GM12891 (cell line): ENCODE measurements at regions not wholly inside any gene's neighbourhood (a gene's known extent, or its start where the extent isn't known, plus 50 kb on each side); places are given as distances from the start of the nearest gene placed in this dataset.

ENCODE experiments used
- PAX5 ChIP-seq: IDR thresholded peaks from 2 replicates; pipeline ENCODE4 v1.6.1; 2011; ENCODE audit warnings: low read length, moderate library complexity, mild to moderate bottlenecking; ENCODE audit not compliant: insufficient read depth, severe bottlenecking
- POLR2A ChIP-seq: IDR thresholded peaks from 2 replicates; pipeline ENCODE4 v1.6.1; 2011; ENCODE audit warnings: low read depth, low read length, control low read depth
- POLR2AphosphoS5 ChIP-seq: IDR thresholded peaks from 2 replicates; pipeline ENCODE4 v1.6.1; 2011; ENCODE audit warnings: low read depth, low read length, control low read depth
- TAF1 ChIP-seq: IDR thresholded peaks from 2 replicates; pipeline ENCODE4 v1.6.1; 2011; ENCODE audit warnings: low read depth, low read length, control low read depth

DNA sequence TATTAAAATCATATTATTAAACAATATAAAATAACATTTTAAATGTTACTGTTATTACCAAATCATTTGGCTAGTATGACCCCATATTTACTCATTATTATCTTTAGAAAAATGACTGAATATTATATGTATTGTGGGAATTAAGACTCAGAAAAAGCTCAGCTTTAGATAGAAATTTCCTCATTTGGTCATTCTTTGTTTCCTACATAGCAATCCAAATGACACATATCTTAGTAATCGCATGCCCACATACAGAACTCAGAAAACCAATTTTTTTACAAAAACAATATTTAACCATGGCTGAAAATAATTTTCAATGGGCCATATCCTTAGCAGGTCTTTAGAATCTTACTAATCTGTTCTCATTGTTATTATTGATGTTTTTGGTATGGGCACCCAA lies 53.8 kb upstream of the TSLP start:
- TF ChIP-seq POLR2AphosphoS5 (no peak), POLR2A (no peak), TAF1 (no peak), PAX5 (no peak)
